HG02973 (cell line): ENCODE measurements at regions not wholly inside any gene's neighbourhood (a gene's known extent, or its start where the extent isn't known, plus 50 kb on each side); places are given as distances from the start of the nearest gene placed in this dataset.

Source experiments
- ATAC-seq: cut with Tn5 transposase; IDR thresholded peaks from one replicate; pipeline ENCODE4 v1.9.1; 2021; ENCODE audit warnings: moderate library complexity; ENCODE audit not compliant: unreplicated experiment

- no peak for ATAC-seq
These were observed 166.9 kb upstream of the UMPS start for GRCh38 chr3:124563376-124563775.

GRCh38 chr3:124565013-124565412 lies 165.2 kb upstream of the UMPS start:
- no peak for ATAC-seq

GRCh38 chr3:124565551-124565950 lies 164.7 kb upstream of the UMPS start:
- no peak for ATAC-seq

GRCh38 chr3:124566701-124567100 lies 163.6 kb upstream of the UMPS start:
- ATAC-seq = no peak

GRCh38 chr3:124567179-124567578 lies 163.1 kb upstream of the UMPS start:
- ATAC-seq = no peak

- no peak for ATAC-seq
These were observed 160.5 kb upstream of the UMPS start for GRCh38 chr3:124569761-124570160.

GRCh38 chr3:124570232-124570631 lies 160.0 kb upstream of the UMPS start:
- no peak for ATAC-seq

- no peak for ATAC-seq
These were observed 157.3 kb upstream of the UMPS start for GRCh38 chr3:124572851-124573405.

GRCh38 chr3:124574012-124574411 lies 156.2 kb upstream of the UMPS start:
- ATAC-seq = no peak

- peak; percentile 47 for ATAC-seq
These were observed 153.4 kb upstream of the UMPS start for GRCh38 chr3:124576565-124577493.

GRCh38 chr3:124577494-124578167 lies 152.6 kb upstream of the UMPS start:
- peak; percentile 61 for ATAC-seq

GRCh38 chr3:124579641-124580040 lies 150.6 kb upstream of the UMPS start:
- no peak for ATAC-seq

GRCh38 chr3:124582196-124582595 lies 148.1 kb upstream of the UMPS start:
- no peak for ATAC-seq

GRCh38 chr3:124582621-124583395 lies 147.4 kb upstream of the UMPS start:
- ATAC-seq = no peak

GRCh38 chr3:124584245-124584551 lies 146.1 kb upstream of the UMPS start:
- no peak for ATAC-seq

- no peak for ATAC-seq
These were observed 145.5 kb upstream of the UMPS start for GRCh38 chr3:124584552-124585391.

- ATAC-seq = no peak
These were observed 143.9 kb upstream of the UMPS start for GRCh38 chr3:124586126-124587052.

- ATAC-seq = no peak
These were observed 143.2 kb upstream of the UMPS start for GRCh38 chr3:124587053-124587408.

GRCh38 chr3:124588036-124588435 lies 142.2 kb upstream of the UMPS start:
- ATAC-seq = no peak
